Activated T-cell treated with anti-CD3 and anti-CD28 coated beads for 24 hours (primary cell): ENCODE measurements at regions not wholly inside any gene's neighbourhood (a gene's known extent, or its start where the extent isn't known, plus 50 kb on each side); places are given as distances from the start of the nearest gene placed in this dataset.
"Not testable (repeated sequence)": the region's sequence is repeated elsewhere in the genome, so short reads cannot be mapped to it uniquely, and the experiment has no call there.

Experiments used
- DNase-seq: peaks from one replicate; pipeline ENCODE4 v3.0.0-alpha.2; 2020; ENCODE audit warnings: low read depth

GRCh38 chr3:94846251-94846650 lies 783.4 kb downstream of the NSUN3 start:
- DNase-seq: not testable (repeated sequence)

- no peak for DNase-seq
Observed at GRCh38 chr3:94862703-94863102, 799.8 kb downstream of the NSUN3 start.

DNA sequence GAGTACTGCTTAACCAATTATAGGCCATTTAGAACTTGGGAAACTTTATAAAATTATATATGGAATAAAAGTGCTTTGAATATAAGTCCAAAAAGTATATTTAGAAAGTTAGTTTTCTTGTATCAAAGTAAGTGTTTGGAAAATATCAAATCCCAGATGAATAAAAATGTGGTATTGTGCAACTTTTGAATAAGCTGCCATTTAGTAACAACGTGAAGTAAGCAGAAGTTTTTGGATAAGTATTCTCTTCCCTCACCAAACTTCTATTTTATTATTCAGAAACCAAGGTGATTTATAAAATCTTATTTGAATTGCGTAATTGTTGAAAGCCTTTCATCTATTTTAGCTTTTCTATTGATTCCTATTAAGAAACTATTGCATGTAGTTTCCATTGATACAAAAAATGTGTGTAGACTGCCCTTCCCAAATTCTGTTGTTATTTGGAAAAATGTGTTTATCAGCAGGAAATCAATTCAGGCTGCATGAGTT lies 806.2 kb downstream of the NSUN3 start:
- no peak for DNase-seq

DNA sequence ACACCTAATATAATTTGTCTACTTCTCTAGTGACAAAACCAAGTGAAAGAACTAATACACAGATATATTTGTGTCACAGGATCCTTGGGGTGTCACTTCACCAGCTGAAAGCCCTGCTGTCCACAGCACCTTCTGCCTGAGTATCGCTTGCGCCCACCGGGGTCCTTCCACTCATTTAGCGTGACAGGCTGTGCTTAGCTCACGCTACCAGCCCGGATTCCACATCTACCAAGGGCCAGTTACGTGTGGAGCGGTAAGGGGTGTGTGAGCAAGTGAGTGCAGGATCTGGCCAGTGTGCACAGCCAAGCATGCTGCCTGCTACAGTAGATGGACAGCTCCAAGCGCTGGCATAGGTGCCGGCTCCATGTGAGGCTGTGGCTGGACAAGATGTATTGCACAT lies 810.9 kb downstream of the NSUN3 start:
- DNase-seq: no peak

GRCh38 chr3:94875149-94875548 lies 812.3 kb downstream of the NSUN3 start:
- DNase-seq: no peak

DNA sequence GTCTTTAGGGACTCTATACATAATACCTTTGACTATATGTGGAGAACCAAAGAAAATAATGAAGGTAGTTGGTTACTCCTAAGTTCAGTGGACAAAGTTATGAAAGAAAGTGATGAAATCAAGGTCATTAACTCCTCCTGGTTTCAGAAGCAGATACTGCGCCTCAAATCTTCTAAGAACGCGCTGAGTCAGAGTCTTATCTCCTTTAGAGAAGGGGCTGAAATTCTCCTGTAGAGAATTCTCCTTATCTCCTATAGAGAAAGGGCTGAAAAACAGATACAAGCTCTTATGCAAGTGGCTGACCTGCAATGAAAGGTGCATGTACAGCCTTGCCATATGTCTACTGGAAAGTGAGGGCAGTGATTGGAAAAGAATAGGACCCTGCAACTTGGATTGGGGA lies 824.2 kb downstream of the NSUN3 start:
- DNase-seq: no peak

- no peak for DNase-seq
Observed at GRCh38 chr3:94896994-94897393, 834.1 kb downstream of the NSUN3 start.

DNA sequence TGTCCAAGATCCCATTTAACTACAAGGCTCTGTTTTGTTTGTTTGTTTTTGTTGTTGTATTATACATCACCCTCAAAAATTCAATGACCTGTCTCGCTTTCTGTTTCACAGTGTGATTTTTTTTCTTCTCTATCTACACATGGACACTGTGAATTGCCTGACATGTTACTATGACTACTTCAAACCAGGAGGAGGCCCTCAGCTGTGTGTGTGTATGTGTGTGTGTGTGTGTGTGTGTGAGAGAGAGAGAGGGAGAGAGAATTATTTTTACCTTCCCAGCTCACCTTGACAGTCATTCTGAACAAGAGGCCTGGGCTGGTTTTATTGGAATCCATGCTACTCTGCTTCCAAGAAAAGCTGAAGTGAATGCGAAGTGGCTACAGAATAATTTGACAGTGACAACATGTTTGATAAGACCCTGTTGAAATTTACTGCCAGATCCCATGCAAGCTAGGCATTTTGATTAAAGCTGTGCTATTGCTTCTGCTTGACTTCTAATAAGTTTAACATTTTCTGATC lies 841.4 kb downstream of the NSUN3 start:
- DNase-seq: no peak

DNA sequence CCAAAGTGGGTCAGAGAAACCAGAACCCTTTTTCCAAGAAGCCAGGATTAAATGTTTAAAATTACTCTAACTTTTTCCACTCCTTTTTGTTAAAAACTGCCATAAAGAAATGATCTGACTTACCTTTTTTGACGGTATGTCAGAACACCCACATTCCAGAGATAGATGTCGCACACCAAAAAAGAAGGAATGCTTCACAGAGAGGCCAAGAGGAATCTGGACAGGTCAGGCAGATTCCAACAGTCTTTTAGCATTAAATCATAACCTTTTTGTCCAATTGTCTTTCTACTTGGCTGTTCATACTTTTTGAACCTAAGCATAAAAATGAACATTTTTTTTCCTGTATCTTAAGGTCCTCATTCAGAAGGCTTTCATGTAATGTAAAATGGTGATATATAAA lies 846.9 kb downstream of the NSUN3 start:
- no peak for DNase-seq

DNA sequence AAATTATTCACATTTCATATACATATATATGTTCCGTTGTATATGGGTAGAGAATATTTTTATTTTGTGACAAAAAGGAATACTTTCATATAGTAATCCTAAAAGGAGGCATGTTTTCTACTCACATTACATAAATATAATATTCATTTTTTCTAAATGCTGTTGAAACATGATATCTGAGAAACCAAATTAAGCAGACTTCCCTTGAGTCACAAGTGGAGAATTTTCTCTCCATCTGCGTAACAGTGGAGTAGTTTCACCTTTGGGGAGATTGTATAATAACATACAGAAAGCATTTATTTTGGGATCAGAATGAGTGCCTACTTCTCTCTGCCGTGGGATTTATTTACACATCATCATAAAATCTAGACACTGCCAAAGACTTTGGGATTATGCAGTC lies 849.8 kb downstream of the NSUN3 start:
- no peak for DNase-seq

- no peak for DNase-seq
Observed at GRCh38 chr3:94927175-94927574, 864.3 kb downstream of the NSUN3 start.

DNA sequence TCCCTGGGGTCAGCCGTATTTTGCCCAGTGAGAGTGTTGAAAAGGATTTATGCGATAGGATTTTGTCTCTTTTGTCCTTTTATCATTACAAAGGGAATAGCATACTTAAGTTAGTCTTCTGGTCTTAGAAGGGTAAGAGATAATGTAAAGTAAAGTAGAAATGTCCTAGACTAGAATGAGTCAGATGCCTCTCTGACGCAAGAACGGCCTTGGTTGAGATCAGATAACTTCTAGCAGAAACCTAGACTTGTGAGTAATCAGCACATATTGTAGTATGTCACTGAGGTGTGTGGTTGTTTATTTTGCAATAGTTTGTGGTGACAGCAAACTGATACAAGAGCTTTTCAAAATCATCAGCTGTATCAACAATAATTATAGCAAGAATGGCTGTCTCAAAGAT lies 866.1 kb downstream of the NSUN3 start:
- no peak for DNase-seq

DNA sequence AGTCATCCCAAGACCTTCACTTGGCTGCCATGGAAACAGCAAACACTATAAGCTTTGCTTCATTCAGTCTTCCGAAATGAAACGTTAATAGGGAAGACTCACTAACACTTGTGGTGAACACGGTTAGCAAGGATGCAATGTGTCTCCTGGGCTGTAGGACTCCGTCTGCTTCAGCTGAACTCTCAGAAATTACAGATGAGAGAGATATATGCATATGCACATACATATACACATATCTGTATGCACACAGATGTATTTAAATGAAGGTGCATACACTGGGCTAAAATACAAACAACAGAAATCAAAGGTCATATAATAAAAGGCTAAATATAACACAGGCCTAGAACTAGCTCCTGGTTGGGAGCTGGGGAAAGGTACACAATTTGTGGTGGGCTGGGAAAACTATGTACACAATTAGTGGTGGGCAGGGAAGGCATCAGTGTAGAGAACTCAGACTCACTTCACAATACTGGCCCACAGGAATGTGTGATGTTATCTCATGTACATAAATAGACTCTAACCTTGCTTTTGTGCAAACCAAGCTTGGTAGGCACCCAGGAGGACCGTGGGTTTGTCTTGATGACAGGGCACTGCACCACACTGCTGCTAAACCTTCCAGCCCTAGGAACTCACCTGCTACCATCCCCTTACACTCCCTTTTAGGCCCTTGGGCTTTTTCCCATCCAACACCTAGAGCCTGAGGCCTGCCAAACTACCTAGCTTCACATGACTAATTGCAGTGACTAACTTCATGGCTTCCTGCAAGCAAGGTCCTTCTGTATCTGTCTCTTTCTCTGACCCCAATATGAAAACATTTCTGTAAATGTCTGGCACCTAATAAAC lies 873.1 kb downstream of the NSUN3 start:
- no peak for DNase-seq

GRCh38 chr3:94937980-94938379 lies 875.1 kb downstream of the NSUN3 start:
- DNase-seq: no peak

GRCh38 chr3:94946683-94947082 lies 883.8 kb downstream of the NSUN3 start:
- DNase-seq: no peak

GRCh38 chr3:94961423-94962100 lies 898.7 kb downstream of the NSUN3 start:
- DNase-seq: no peak

DNA sequence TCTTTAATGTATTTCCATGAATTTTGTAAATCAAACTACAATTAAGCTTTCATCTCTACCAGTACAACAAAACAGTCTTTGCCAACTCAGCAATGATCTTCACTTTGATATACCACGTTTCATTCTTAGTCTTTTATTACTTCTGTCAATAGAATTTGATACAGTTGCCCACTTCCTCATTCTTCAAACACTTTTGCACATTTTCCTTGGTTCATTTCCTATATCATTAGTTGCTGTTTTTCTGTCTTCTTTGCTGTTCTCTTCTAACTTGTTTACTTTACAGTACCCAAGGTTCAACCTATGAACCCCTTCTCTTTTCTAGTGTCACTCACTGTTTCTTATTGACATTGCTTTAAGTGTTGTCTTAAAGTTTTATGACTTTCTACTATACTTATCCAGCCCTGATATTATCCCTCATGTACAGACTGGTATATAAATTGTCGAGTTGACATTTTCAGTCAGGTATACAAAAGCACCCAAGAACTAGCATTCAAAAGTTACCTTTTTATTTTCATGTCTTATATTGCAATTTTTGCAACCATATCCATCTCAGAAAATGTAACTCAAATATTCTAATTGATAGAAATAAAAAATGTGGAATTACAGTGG lies 903.1 kb downstream of the NSUN3 start:
- DNase-seq: no peak

DNA sequence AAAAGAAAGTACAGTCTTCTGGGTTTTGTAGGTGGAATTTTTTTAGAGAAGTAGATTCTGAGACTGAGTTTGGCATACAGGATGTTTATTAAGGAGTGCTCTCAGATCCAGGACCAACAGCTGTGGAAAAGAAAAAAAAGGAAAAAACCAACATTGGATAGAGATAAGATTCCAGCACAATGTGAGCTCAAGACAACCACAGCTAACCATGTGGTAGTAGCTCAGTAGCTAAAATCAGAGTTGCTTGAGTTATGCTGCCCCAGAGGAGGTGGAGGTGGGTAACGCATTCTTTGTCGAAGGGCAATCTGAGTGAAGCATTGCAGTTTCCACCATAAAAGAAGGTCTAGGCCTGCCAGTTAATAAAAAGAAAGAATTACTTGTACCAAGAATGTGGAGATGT lies 904.3 kb downstream of the NSUN3 start:
- DNase-seq: no peak

GRCh38 chr3:94968519-94968918 lies 905.7 kb downstream of the NSUN3 start:
- DNase-seq: no peak

DNA sequence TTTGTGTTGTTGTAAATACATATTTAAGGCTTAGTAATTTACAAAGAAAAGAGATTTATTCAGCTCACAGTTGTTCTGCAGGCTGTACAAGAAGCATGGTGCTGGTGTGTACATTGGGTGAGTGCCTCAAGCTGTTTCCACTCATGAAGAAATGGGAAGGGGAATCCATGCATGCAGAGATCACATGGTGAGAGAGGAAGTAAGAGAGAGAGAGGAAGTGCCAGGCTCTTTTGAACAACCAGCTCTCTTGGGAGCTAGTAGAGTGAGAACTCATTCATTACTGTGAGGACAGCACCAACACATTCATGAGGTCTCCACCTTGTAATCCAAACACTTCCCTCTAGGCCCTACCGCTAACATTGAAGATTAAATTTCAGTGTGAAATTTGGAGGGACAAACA lies 909.2 kb downstream of the NSUN3 start:
- no peak for DNase-seq

GRCh38 chr3:94978084-94978483 lies 915.2 kb downstream of the NSUN3 start:
- no peak for DNase-seq

- DNase-seq: no peak
Observed at GRCh38 chr3:94985778-94986177, 922.9 kb downstream of the NSUN3 start.
